ENCODE measurements at regions not wholly inside any gene's neighbourhood (a gene's known extent, or its start where the extent isn't known, plus 50 kb on each side); places are given as distances from the start of the nearest gene placed in this dataset.

DNA sequence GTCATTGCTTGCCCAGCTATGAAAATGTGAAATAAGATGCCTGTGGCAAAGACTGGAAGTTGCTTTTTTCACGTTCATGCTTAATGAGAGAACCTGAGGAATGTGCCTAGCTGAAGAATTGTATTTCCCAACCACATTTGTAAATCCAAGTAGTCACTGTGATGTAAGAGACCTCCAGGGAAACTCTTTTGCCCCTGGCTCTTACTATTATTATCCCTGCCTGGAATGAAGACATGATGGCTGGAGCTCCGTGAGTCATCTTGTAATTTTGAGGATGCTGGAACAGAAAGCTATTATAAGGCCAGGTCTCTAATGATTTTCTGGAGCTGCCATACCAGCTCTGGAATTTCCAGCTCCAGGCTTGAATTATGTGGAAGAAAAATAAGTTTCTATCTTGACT is 894.3 kb downstream of the DIAPH3 start:
- Histone ChIP-seq H3K4me1 (no peaks in the 10 kb centered on the region), H3K9me3 (no peaks in the 10 kb centered on the region), H3K36me3 (no peaks in the 10 kb centered on the region), H3K4me3 (no peak overlapping the region), H3K27me3 (no peaks in the 10 kb centered on the region), H3K27ac (no peak overlapping the region)
- ATAC-seq (no peak), DNase-seq (no peak)
- 82 to 95% (median 89%) methylated on average over 2 of the region's 2 CpGs for WGBS, 4 donors
- TF ChIP-seq, protein P1, sequence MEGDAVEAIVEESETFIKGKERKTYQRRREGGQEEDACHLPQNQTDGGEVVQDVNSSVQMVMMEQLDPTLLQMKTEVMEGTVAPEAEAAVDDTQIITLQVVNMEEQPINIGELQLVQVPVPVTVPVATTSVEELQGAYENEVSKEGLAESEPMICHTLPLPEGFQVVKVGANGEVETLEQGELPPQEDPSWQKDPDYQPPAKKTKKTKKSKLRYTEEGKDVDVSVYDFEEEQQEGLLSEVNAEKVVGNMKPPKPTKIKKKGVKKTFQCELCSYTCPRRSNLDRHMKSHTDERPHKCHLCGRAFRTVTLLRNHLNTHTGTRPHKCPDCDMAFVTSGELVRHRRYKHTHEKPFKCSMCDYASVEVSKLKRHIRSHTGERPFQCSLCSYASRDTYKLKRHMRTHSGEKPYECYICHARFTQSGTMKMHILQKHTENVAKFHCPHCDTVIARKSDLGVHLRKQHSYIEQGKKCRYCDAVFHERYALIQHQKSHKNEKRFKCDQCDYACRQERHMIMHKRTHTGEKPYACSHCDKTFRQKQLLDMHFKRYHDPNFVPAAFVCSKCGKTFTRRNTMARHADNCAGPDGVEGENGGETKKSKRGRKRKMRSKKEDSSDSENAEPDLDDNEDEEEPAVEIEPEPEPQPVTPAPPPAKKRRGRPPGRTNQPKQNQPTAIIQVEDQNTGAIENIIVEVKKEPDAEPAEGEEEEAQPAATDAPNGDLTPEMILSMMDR (IDR thresholded peaks at IDR 0.05) = no peak
- TF ChIP-seq POLR2A (IDR thresholded peaks at IDR 0.05) = no peak
- intact Hi-C loops (cut with DNase I) = no loop called here

GRCh38 chr13:59270327-59270726 is 893.4 kb downstream of the DIAPH3 start:
- ATAC-seq = no peak
- no peak overlapping the region for H3K4me3 ChIP-seq
- H3K9me3 ChIP-seq = no peaks in the 10 kb centered on the region
- H3K27ac ChIP-seq = no peak overlapping the region
- no peak for TF ChIP-seq POLR2A (IDR thresholded peaks at IDR 0.05)
- TF ChIP-seq, protein P1 (IDR thresholded peaks at IDR 0.05) = no peak
- intact Hi-C loops (cut with DNase I) = no loop called here
- no peak for DNase-seq
- no peaks in the 10 kb centered on the region for H3K4me1 ChIP-seq
- no peaks in the 10 kb centered on the region for H3K36me3 ChIP-seq
- no peaks in the 10 kb centered on the region for H3K27me3 ChIP-seq

DNA sequence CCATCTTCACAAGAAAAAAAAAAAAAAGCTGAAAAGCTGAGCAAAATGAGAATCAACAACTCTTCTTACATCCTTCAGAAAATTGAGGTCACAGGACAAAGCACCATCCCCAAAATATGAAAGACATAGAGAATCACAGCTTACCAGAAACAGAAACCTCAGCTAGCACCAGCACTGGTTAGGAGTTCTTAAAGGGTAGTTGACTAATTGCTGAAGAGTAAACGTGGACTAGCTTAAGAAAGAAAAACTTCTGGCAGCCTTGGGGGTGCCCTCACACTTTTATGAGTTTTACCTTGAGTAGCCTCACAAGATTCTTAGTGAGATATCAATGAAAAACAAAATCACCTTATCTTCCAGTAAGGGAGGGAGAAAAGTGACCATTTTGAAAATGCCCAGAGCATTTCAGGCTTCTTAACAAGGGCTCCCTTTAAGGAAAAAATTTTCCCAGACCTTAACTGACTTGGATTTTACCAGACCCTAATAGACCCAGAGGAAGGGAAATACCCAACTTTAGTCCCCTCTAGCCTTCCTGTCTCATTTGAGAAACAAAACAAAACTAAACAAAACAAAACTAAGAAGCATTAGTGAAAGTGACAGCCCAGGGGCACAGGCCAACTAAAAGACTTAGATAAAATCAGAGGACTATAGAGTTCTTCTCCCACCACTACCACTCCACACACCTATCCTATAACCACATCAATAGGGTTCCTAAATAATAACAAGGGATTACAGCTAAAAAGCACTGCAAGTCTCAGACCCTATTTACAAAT is 888.6 kb downstream of the DIAPH3 start:
- WGBS, 4 donors = 58 to 68% (median 61%) methylated on average over 1 of the region's 1 CpG
- no peaks in the 10 kb centered on the region for H3K9me3 ChIP-seq
- H3K27ac ChIP-seq = no peak overlapping the region
- no peaks in the 10 kb centered on the region for H3K36me3 ChIP-seq
- intact Hi-C loops (cut with DNase I) = no loop called here
- TF ChIP-seq, protein P1 (IDR thresholded peaks at IDR 0.05) = no peak
- DNase-seq (no peak), ATAC-seq (no peak)
- H3K4me3 ChIP-seq = no peak overlapping the region
- no peaks in the 10 kb centered on the region for H3K27me3 ChIP-seq
- no peaks in the 10 kb centered on the region for H3K4me1 ChIP-seq

GRCh38 chr13:59276436-59276835 is 887.3 kb downstream of the DIAPH3 start:
- Histone ChIP-seq H3K4me3 (no peak overlapping the region), H3K4me1 (no peaks in the 10 kb centered on the region), H3K27me3 (no peaks in the 10 kb centered on the region), H3K27ac (no peak overlapping the region), H3K9me3 (no peaks in the 10 kb centered on the region), H3K36me3 (no peaks in the 10 kb centered on the region)
- DNase-seq (no peak), ATAC-seq (no peak)
- intact Hi-C loops (cut with DNase I) = no loop called here
- TF ChIP-seq POLR2A (IDR thresholded peaks at IDR 0.05) = no peak
- TF ChIP-seq, protein P1 (IDR thresholded peaks at IDR 0.05) = no peak

Data from heart left ventricle (tissue), 16 donors.